ENCODE measurements at regions not wholly inside any gene's neighbourhood (a gene's known extent, or its start where the extent isn't known, plus 50 kb on each side); places are given as distances from the start of the nearest gene placed in this dataset.

DNA sequence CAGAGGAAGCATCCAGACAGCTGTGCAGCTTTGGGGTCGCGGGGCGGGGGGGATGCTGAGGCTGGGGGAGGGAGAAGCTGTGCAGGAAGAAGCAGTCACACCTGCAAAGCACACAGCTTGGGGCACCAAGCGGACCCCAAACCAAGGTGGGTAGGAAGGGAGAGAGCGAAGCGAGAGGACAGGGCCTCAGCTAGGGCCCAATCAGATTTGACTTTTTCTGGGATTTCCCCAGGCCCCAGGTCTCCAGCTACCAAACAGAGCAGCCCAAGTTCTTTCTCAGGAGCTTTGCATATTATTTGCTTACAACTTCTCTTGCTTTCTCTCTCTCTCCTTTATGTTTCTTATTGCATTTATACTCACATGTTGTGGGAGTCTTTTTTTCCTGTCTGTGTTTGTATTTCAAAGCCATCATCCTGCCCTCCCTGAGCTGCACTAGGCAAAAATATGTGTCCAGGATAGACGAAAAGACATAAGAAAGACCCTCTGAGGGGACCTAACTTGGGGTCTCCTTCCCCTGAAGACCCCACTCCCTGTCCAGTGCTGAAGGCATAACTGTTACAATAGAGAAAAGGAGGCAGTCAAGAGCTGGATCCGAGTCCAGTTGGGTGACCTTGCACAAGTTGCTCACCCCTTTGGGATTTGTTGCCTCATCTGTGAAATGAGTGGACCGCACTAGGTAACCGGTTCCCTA is 50.6 kb upstream of the SMNDC1 start:
- no peak for DNase-seq

DNA sequence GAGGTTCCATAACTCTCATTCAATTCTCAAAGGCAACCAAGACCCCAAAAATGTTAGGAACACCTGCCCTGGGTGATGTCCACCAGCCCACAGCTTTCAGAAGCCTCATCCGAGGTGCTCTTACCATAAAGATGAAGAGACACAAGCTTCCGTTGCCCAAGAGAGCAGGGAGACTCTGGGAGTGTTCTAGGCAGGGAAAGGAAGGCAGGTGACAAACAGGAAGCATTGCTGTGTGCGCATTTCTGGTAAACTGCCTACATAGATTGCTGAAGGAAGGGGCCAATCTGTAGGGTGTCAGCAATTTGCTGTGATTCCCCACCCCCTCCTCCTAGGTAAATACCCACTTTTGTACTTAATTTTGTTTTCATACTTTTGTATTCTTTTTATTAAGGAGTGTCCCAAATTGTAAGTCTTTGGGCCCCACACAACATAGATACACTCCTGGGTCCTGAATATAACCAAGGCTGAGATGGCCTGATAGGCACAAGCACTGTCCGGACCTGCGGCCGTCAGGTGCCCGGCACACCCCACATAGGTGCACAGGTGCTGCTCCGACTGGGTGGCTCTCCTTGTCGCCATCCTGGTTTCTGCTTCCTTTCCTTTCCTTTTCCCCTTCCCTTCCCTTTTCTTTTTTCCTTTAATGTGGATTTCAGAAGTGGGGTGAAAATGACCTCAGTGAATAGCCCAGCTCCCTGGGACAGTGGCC is 51.4 kb upstream of the SMNDC1 start:
- DNase-seq, result no peak

DNA sequence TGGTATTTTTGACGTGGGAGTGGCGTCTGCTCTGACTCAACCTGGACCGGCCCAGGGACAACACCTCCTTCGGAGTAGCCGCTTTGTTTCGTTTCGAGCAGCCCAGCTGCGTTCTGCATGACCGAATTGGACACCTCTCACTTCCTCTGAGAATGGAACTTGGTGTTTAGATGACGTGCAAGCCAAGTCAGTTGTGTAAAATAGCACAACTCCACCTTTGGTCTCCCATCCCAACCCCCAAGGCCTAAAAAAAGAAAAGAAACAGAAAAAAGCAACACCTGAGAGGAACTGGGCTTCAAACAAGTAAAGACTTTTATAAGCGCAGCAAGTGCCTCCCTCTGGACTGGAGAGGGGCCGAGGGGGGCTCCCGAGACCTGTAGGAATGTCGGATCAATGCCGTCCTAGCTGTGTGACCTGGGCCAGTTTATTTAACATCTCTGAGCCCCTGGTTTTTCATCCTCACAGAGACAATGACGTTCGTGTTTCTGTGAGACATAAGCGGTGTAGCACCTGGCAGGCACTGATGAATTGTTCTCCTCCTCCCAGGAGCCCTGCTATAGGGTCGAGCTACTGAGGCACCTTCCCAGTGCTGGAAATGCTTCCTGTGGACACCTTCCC is 52.0 kb upstream of the SMNDC1 start:
- DNase-seq, result no peak

DNA sequence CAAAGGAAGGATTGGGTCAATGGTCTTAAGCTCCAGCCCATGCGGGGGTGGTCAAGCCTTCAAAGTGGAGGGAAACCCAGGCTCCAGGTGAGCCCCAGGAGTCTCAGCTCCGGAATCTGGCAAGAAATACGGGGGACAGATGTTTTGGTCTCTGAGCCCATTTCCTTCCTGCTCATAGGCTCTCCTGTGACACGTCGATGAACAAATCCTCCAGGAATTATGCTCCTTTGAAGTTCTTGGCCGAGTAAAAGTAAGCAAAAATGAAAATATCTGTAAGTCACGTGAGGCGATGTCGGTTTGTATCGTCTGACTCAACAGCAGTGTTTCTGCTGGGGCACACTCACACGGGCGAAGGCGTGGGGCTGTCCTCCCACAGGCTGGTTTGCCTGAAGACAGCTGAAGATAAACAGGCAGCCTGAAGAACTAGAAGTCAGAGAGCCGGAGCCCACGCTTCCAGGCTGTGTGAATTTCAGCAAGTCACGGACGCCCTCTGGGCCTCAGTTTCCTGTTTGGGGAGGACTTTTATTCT is 52.6 kb upstream of the SMNDC1 start:
- peak; percentile 56 for DNase-seq

DNA sequence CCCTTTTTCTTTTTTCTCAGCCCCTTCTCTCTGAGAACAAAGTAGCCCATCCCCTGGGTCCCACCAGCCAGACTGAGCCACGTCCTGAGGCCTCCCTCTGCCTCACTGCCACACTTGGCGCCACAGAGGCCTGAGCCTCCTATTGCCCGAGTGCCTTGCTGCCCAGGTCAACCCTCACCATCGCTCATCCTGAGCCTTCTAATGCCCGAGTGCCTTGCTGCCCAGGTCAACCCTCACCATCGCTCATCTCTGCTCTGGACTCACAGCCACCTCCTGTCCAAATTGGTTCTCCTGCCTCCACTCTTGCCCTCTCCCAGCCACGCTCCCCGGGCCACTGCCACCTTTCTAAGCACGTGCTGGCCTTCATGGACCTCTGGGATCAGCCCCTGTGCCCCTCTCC is 53.2 kb upstream of the SMNDC1 start:
- no peak for DNase-seq

DNA sequence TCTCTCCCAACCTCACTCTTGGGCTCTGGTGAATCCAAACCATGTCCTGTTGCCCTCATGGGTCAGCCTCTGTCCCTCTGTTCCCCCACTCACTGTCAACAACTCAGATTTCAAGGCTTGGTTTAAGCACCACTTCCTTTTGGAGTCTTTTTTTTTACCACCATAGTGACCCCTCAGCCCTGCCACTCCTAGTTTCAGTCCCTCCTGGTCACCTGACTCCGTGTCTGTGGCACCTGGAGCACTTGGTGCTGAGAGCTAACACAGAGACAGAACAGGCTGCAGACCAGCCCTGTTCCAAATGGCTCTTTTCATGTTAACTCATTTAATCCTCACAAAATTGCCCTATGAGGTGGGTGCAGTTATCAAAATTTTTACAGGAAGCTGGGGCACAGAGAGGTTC is 53.6 kb upstream of the SMNDC1 start:
- DNase-seq, result no peak

DNA sequence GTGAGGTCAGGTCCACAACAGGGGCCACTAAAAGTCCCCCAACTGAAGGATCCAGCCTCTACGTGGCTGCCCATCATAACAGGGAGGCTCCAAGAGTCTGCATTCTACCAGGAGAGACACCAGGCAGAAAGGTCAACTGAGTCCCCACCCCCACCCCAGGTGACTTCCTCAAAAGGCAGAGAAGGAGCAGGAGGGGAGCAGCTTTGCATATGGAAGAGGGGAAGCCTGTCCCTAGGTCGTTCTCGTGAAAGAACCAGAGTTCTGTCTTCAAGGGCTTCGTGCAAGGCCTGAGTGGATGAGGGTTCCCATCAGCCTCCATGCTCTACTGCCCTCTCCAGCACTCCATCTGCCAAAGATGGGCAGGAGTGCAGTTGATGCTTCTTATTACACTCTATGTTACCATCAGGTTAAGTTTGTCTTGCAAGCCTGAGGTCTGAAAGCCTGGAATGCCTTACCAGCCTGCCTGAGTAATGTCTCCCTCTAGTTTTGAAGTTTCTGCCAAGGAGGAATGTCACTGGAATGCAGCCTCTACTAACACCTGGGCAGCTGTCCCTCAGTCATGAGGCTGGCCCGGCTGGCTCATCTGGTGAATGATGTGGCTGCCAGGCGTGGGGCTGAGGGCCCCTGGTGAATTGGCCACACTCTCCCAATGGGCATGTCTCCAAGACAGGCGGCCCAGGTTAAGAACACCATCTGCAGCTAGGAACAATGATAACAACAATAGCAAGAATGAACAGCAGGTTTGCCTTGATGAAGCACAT is 54.3 kb upstream of the SMNDC1 start:
- DNase-seq, result no peak

DNA sequence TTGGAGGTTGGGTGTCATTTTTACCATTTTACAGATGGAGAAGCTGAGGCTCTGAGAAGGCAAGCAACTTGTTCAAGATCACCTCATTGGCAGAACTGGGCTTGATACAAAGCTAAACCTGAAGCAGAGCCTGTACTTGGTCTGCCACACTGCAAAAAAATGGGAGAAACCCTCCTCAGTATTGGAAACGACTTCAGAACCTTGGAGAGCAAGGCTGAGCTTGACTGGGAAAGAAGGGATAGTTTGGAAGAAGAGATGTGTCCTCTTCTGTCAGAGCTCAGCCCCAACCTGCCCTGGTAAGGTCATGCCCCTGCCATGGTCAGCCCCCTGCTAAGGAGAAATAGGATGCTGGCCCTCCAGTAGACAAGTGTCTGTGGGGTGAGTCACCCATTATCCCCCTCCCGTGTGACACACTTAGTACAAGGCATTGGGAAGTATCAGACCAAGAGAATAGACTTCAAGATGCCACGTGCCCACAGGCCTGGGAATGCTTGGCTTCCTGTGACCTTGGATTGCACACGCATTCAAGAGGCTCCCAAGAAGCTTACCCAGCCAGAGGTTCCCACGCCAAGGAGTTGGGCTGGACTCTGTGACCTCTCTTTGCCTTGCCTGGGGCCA is 56.2 kb upstream of the SMNDC1 start:
- no peak for DNase-seq

DNA sequence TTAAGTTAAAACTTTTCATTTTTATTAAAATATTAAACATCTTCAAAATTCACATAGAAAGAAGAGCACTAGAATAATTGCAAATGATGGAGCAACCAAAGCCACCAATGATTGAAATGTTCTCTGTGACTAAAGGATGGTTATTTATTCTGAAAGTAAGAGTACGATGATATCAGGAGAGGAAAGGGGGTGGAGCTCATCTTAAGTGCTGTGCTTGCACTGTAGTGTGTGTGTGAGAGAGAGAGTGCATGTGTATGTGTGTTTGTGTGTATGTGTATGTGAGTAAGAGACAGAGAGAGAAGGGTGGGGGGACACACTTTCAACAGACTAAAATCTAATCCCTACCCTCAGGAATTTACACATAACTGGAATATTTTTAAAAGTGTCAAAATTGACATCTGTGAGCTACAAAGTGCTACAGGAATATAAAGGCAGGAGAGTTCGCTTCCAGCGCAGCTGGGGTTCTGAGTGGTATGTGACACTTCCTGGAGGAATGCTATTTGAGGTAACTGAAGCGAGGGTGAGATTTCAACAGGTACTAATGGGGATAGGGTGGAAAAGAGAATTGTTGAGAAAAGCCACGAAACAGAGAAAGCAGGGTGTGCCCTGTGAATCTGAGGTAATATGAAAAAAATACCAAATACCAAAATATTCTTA is 57.2 kb upstream of the SMNDC1 start:
- DNase-seq, result no peak

DNA sequence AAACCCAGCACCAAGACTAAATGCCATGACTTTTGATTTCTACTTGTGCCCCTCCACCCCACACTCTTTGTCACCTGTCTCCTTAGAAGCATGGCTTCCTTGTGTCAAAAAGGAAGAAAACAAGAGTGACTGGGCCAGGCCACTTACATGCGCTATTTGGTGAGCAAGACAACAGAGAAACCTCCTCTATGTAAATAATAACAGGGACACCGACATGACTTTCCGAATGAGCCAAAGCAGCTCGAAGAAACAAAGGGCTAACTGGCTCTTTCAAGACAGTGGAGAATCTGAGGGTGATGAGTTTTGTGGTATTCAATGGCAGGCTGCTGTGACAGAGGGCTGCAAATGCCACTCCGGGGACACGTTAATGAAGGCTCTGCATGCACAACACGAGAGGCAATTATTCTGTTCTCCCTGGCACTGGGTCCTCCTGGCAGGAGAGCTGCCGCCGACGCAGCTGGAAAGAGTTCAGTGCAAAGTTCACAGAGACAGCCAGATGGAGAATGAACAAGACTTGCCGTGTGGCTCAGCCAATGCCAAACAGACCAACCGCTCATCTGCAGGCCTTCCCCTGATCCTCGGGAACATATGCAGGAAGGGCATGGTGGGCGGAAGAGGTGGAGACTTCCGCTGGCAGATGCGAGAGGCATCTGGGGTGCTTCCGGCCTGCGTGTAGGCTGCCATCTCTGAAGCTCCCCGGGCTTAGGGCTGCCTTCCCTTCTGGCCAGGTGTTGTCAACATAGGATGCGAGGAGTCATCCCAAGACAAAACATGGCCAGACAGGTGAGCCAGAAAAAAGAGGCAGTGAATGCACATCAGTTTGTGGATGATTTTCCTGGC is 59.1 kb upstream of the SMNDC1 start:
- DNase-seq, result no peak

DNA sequence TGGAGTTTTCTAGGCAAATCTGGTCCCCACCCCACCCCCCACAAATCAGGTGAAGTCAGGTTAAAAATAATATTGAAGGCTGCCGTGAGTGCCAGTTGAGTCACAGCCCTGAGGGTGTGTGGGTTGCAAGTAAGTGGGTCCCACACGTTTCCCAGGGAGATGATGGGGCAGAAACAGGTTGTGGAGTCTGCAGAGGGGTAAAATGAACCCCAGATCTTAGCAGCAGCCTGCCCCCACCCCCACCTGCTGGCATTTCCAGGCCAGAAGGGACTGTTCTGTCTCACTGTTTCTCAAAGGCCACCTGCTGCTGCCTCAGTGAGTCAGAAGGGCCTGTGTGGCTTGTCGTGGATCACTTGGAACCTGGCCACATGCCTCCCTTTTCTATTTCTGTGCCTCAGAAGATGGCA is 59.8 kb upstream of the SMNDC1 start:
- no peak for DNase-seq

DNA sequence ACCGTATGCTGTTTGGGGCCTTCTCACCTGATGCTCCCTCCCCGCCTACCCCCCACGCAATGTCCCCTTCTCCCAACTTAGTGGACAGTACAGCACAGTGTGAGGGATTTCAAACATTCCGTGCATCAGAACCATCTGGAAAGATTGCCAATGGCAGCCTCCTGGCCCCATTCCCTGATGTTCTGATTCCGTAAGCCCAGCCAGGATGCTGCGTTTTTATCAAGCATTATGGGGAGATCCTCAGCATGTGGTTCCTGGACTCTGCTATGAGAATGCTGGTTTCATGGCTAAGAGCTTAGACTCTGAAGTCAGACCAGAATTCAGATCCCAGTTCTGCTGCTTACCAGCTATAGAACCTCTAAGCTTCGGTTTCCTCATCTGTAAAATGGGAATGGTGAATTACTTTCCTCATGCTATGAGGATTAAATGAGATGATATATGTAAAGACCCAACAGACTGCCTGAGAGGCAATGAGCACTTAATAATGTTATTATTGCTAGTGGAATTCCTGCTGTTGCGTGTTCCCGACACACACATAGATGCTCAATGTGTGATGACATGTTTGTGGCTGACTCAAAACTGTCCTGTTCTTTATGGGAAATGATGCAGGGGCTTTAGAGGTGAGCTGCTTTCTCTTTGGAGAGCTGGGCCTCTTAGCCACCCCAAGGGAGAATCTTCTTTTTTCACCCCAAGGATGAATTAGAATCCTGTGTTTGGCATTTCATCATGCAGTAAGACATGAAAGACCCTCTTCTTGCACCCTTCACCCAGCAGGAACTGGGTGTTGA is 60.8 kb upstream of the SMNDC1 start:
- no peak for DNase-seq

DNA sequence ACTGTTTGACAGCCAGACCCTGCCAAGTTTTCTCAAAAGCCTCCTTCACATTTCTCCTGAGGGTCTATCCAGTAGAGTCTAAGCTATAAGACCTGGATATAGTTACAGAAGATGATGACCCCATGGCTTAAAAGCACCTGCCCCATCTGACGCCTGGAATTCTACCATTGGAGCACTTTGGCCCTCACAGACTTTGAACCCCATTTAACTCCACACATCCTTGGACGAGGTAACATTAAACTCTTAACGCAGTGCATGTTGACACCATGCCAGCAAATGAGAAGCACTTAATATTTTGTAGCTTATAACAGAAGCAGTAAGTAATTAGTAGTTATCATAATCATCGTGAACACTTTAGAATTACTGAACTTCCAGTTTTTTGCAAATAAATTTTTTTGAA is 61.9 kb upstream of the SMNDC1 start:
- no peak for DNase-seq

DNA sequence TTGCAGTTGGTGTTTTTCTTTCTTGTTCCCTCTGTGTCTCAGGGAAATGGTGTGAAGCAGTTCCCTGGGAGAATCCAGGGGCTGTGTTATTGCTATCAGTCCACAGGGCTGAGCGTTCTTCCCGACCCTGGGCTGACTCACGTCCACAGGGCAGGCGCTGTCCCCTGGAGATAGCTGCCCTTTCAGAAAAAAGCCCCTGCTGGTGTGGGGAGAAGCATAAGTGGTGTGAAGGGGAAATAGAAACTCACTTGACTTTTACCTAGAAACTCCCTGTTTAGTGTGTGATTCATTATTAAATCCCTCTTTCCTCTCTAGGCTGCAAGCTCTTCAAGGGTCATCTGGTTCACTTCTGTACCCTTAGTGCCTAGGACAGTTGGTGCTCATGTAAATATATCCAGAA is 63.3 kb upstream of the SMNDC1 start:
- DNase-seq, result no peak

DNA sequence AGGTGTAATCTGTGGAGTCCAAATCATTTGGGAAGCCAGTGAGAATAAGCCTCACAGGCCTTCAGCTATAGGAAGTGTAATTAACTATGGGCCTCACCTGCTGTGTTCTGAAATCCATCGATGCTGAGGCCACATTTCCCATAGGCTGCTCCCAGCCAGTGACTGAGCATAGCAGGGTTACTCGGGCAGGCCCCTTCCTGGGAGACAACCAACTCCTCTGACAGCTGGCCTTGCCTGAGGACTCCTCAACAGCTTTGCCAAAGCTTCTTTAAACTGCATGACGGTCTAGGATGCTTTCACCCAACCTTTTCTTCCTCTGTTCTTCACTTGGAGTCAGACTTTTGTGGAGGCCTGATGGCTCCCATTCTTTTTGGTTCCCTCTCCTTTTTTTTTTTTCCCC is 63.8 kb upstream of the SMNDC1 start:
- no peak for DNase-seq

DNA sequence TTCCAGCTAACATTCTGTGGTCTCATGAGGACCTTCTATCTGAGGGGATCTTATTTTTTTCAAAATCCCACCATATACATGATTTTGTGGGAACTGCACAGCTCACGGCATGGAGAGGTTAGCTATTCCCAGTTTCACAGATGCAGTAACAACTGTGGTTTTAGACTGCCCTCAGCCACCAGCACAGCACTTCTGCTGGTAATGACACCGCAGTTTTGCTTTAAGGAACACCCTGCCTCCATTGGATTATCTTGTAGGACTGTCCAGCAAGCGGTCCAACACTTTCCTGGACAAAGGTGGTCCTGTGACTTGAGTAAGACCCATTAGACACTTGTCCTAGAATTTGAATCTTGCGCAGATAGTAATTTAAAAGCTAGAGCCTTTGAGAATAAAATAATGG is 65.3 kb upstream of the SMNDC1 start:
- no peak for DNase-seq

DNA sequence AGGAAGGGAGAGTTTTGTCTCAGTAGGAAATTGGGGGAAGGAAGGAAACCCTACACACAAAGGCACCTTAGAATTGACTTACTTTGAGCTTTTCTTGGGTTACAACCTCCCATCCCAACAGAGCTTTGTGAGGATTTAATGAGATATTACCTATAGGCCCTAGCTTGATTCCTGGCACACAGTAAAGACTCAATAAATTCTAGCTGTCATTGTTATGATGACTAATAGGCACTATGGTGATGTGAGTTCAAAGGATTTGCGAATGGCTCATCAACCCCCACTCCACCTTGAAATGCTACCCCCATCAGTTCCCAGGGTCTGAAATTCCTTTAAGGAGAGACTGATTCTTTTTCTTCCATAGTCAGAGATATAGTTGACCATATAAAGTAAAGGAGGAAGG is 67.9 kb upstream of the SMNDC1 start:
- DNase-seq, result no peak

DNA sequence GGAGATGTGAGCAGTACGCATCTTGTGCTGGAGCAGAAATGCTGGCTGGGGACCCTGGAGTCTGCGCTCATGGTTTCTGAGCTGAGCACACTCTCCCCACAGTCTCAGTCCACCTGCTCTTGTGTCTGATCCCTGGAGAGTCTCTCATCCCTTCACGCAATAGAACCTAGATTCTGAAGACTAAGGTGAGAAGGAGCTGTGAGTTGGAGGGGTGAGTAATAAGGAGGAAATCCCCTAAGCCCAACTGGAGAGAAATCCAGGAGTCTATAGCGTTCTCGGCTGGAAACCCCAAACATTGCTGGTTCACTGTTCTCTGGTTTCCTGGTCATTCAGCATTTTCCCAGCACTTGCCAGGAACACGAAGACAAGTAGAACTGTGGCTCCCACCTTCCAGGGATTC is 68.3 kb upstream of the SMNDC1 start:
- no peak for DNase-seq

DNA sequence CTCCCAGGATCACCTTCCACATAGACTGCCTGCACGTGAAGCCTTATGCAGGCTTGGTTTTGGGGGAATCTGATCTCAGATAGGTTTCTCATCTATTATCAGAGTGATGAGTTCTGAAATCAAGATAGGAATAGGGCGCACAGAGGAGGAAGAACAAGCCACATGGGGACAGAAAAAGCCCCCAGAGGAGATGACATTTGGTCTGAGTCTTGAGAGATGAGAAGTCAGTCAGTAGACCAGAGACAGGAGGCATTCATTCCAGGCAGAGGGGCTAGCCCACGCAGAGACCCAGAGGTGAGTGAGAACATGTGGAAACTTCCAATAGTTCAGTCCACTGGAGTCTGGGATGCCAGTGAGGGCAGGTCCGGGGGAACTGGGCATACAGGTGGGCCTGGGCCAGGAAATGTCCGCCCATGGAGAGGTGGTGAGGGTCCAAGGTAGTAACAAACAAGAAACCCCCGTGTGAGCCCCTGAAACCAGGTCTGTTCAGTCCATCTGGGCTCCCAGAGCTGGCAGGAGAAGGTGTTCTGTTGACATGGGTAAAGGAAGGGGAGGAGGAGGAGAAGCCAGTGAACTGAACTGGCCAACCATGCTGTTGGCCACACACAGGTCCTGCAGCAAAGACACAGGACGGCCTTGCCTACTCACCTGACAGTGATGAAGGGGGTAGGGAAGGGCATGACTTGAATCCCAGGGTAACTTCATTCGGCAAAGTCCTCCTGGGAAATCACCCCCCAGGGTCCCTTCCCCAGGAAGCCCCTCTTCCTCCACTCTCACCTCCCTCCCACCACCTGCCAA is 69.3 kb upstream of the SMNDC1 start:
- DNase-seq, result no peak

DNA sequence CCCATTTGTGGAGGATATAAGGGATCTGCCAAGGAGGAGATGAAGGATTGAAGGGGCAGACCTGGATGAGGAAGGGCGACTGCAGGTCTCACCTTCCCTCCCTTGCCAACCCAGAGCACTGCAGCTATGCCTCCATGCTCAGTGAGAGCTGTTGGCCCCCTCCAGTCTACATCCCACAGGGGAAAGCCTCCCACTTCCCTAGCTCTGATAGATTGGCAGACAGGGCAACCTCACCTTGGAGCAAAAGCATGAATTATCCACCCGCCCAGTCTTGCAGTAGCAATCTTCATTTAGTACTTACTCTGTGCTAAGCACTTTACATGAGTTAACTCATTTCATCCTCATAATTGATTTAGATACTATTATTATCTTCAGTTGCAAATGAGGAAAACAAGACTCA is 70.4 kb upstream of the SMNDC1 start:
- DNase-seq, result no peak
